ENCODE measurements at regions not wholly inside any gene's neighbourhood (a gene's known extent, or its start where the extent isn't known, plus 50 kb on each side); places are given as distances from the start of the nearest gene placed in this dataset.

DNA sequence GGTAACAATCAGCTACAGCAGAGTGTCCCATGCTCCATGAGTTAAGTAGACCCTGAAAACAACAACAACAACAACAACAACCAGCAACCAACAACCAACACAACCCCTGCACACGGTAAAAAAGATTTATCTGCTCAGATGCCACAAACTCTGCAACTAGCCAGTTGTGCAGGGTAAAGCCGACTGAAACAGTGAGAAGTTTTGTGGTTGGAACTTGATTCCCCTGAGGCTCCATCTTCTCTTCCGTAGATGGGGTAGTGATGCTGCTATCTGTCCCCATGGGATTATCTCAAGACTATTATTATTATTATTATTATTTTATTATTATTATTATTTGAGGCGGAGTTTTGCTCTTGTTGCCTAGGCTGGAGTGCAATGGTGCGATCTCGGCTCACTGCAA lies 50.6 kb upstream of the RAPGEF2 start:
- WGBS (ENCODE audit: low lambda C conversion rate, missing lambda C conversion rate), result 87% methylated on average over 6 of the region's 6 CpGs
- Histone ChIP-seq H3K9me3 (ENCODE audit: low read depth) (no peaks in the 10 kb centered on the region), H3K4me2 (no peak overlapping the region), H2AFZ (peak overlapping the region; percentile 10), H3K36me3 (replicated peaks; ENCODE audit: insufficient read depth, low read depth) (no peaks in the 10 kb centered on the region), H3K4me3 (no peak overlapping the region), H3K9me2 (replicated peaks; ENCODE audit: insufficient read depth) (no peaks in the 10 kb centered on the region), H3K79me2 (no peaks in the 10 kb centered on the region), H3K27me3 (no peaks in the 10 kb centered on the region), H4K20me1 (ENCODE audit: insufficient read depth, poor library complexity, severe bottlenecking) (no peaks in the 10 kb centered on the region), H3K4me1 (ENCODE audit: insufficient read depth) (peaks cover 5% of the 10 kb centered on the region), H3K27ac (no peak overlapping the region)
- no peak for DNase-seq (ENCODE audit: low spot score)
- TF ChIP-seq CTCF (IDR thresholded peaks at IDR 0.05; ENCODE audit: poor library complexity) (no peak), EZH2phosphoT487 (IDR thresholded peaks at IDR 0.05; ENCODE audit: low read depth, severe bottlenecking, unreplicated experiment) (no peak), EZH2 (IDR thresholded peaks at IDR 0.05; ENCODE audit: borderline replicate concordance) (no peak)
